ENCODE measurements at regions not wholly inside any gene's neighbourhood (a gene's known extent, or its start where the extent isn't known, plus 50 kb on each side); places are given as distances from the start of the nearest gene placed in this dataset.

DNA sequence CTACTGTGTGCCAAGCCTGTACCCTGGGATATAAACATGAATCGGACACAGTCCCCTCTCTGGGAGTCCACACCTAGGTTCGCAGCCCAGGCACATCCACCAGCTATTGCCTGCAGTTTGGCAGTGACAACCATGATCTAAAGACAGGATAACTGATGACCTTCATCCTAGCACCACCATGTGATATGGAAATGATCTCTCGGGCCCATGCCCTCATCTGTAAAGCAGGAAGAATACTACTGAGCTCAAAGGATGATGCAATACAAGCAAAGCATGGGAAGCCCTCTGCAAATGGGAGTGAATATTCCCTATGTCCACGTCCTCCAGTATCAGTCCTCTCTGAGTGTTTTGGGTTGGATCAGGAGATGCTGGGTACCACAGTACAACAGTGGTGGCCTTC lies 80.9 kb upstream of the MSX1 start:
- H3K27me3 ChIP-seq, result no peaks in the 10 kb centered on the region
- H3K4me3 ChIP-seq, result no peak overlapping the region
- H3K27ac ChIP-seq, result no peak overlapping the region
- H3K36me3 ChIP-seq, result no peaks in the 10 kb centered on the region
- H3K9me3 ChIP-seq, result no peaks in the 10 kb centered on the region
- no peak for TF ChIP-seq EP300 (IDR thresholded peaks at IDR 0.05)
- TF ChIP-seq, protein P1, sequence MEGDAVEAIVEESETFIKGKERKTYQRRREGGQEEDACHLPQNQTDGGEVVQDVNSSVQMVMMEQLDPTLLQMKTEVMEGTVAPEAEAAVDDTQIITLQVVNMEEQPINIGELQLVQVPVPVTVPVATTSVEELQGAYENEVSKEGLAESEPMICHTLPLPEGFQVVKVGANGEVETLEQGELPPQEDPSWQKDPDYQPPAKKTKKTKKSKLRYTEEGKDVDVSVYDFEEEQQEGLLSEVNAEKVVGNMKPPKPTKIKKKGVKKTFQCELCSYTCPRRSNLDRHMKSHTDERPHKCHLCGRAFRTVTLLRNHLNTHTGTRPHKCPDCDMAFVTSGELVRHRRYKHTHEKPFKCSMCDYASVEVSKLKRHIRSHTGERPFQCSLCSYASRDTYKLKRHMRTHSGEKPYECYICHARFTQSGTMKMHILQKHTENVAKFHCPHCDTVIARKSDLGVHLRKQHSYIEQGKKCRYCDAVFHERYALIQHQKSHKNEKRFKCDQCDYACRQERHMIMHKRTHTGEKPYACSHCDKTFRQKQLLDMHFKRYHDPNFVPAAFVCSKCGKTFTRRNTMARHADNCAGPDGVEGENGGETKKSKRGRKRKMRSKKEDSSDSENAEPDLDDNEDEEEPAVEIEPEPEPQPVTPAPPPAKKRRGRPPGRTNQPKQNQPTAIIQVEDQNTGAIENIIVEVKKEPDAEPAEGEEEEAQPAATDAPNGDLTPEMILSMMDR (IDR thresholded peaks at IDR 0.05), result no peak
- no peak for TF ChIP-seq POLR2A (IDR thresholded peaks at IDR 0.05)
- DNase-seq, result no peak
- whole genome bisulfite sequencing, 3 donors, result 75 to 83% (median 81%) methylated on average over 4 of the region's 4 CpGs
- intact Hi-C loops (cut with DNase I), result loop anchor here in 1 of 4 donors (5.0 kb wide), 1 partner anchor 1119 kb away; no protein-coding TSS in a partner anchor
- H3K4me1 ChIP-seq (ENCODE audit: insufficient read depth), result no peaks in the 10 kb centered on the region

DNA sequence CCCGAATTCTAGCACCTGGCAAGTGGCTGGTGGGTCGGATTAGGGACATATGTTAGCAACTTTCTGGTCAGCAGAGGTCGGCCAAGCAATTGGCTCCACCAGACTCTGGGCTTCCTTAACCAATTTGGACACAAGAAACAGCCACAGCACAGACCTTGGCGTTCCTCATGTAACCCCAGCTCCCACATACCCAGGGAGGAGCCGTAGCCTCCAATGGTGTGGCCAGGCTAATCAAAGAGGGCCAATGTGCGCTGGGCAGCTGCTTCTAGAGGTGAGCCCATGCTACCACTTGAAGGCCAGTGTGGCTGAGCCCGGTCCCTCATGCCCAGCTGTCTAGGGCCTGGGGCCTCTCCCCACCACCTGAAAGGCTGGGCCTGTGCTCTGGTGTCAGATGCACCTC lies 82.5 kb upstream of the MSX1 start:
- Histone ChIP-seq H3K9me3 (no peaks in the 10 kb centered on the region), H3K27ac (no peak overlapping the region), H3K27me3 (no peaks in the 10 kb centered on the region), H3K36me3 (no peaks in the 10 kb centered on the region), H3K4me1 (ENCODE audit: insufficient read depth) (no peaks in the 10 kb centered on the region), H3K4me3 (no peak overlapping the region)
- intact Hi-C loops (cut with DNase I), result loop anchor here in 1 of 4 donors (5.0 kb wide), 1 partner anchor 1120 kb away; no protein-coding TSS in a partner anchor
- DNase-seq, result no peak
- no peak for TF ChIP-seq POLR2A (IDR thresholded peaks at IDR 0.05)
- TF ChIP-seq, protein P1 (IDR thresholded peaks at IDR 0.05), result no peak
- TF ChIP-seq EP300 (IDR thresholded peaks at IDR 0.05), result no peak
- WGBS, 3 donors, result 80 to 87% (median 86%) methylated on average over 7 of the region's 7 CpGs

GRCh38 chr4:4776335-4776734 lies 83.1 kb upstream of the MSX1 start:
- intact Hi-C loops (cut with DNase I), result loop anchor here in 1 of 4 donors (5.0 kb wide), 1 partner anchor 1121 kb away; no protein-coding TSS in a partner anchor
- Histone ChIP-seq H3K36me3 (no peaks in the 10 kb centered on the region), H3K4me1 (ENCODE audit: insufficient read depth) (no peaks in the 10 kb centered on the region), H3K27ac (no peak overlapping the region), H3K4me3 (no peak overlapping the region), H3K27me3 (no peaks in the 10 kb centered on the region), H3K9me3 (no peaks in the 10 kb centered on the region)
- DNase-seq, result no peak
- 77 to 81% (median 79%) methylated on average over 9 of the region's 9 CpGs for WGBS, 3 donors
- no peak for TF ChIP-seq EP300 (IDR thresholded peaks at IDR 0.05)
- TF ChIP-seq POLR2A (IDR thresholded peaks at IDR 0.05), result no peak
- TF ChIP-seq, protein P1 (IDR thresholded peaks at IDR 0.05), result no peak

- no peaks in the 10 kb centered on the region for H3K36me3 ChIP-seq
- no peaks in the 10 kb centered on the region for H3K9me3 ChIP-seq
- TF ChIP-seq EP300 (IDR thresholded peaks at IDR 0.05) (no peak), POLR2A (IDR thresholded peaks at IDR 0.05) (no peak)
- TF ChIP-seq, protein P1 (IDR thresholded peaks at IDR 0.05), result no peak
- DNase-seq, result no peak
- H3K27ac ChIP-seq, result no peak overlapping the region
- H3K4me3 ChIP-seq, result no peak overlapping the region
- WGBS, 3 donors, result 73 to 75% (median 74%) methylated on average over 10 of the region's 10 CpGs
- H3K27me3 ChIP-seq, result no peaks in the 10 kb centered on the region
- intact Hi-C loops (cut with DNase I), result loop anchor here in 1 of 4 donors (5.0 kb wide), 1 partner anchor 1122 kb away; no protein-coding TSS in a partner anchor
- H3K4me1 ChIP-seq (ENCODE audit: insufficient read depth), result no peaks in the 10 kb centered on the region
These were observed 83.9 kb upstream of the MSX1 start for GRCh38 chr4:4775493-4776004.

All from ovary (tissue), 7 donors.